Coronary artery (tissue), 2 donors: ENCODE measurements at regions not wholly inside any gene's neighbourhood (a gene's known extent, or its start where the extent isn't known, plus 50 kb on each side); places are given as distances from the start of the nearest gene placed in this dataset.

Experiments used
- DNase-seq: peaks from one replicate; pipeline ENCODE4 v3.0.0-alpha.2; 2017; ENCODE audit warnings: low spot score
- H3K27ac ChIP-seq, 2 donors: fragments of 200-600 bp; sonication (generic); one replicate each; pipeline ENCODE4 v1.5.1; 2016 to 2019
- H3K4me3 ChIP-seq: fragments of 200-600 bp; sonication (generic); 2 replicates; pipeline ENCODE4 v1.5.1; 2016; ENCODE audit warnings: mild to moderate bottlenecking, moderate library complexity
- TF ChIP-seq, protein P1 (sequence below): fragments of 200-600 bp; sonication (generic); IDR thresholded peaks from one replicate; pipeline ENCODE4 v1.5.1; 2019; ENCODE audit warnings: antibody characterized with exemption

DNA sequence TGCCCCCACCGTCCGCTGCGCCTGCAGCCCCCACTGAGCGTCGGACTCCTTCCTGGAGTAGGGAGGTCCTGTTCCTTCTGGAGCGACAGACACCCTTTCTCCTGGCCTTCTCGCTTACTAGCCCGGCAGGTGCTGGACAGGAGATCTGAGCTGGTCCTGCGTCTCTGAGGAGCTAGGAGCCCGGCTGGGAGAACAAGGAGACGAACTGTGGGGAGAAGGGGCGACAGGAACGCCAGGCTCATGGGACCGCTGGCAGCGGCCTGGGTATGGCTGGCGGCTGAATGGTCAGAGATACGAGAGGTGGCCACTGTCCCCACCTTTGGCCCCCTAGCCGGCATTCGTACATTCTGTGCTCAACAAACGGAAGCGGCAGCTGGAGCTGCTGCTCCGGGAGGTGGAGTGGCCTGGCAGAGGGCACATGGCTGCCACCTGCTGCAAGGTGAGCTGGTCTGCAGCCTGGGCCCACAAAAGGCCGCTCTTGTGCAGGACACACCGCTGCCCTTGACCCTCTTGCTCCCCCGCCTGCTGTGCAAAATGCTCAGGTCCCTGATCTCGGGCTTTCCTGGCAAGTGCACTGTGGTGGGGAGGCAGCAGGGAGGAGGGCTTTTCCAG lies 2066.7 kb downstream of the TP53TG3F start:
- no peak for DNase-seq
- Histone ChIP-seq H3K4me3 (no peak overlapping the region), H3K27ac (no peak overlapping the region)
- TF ChIP-seq, protein P1, sequence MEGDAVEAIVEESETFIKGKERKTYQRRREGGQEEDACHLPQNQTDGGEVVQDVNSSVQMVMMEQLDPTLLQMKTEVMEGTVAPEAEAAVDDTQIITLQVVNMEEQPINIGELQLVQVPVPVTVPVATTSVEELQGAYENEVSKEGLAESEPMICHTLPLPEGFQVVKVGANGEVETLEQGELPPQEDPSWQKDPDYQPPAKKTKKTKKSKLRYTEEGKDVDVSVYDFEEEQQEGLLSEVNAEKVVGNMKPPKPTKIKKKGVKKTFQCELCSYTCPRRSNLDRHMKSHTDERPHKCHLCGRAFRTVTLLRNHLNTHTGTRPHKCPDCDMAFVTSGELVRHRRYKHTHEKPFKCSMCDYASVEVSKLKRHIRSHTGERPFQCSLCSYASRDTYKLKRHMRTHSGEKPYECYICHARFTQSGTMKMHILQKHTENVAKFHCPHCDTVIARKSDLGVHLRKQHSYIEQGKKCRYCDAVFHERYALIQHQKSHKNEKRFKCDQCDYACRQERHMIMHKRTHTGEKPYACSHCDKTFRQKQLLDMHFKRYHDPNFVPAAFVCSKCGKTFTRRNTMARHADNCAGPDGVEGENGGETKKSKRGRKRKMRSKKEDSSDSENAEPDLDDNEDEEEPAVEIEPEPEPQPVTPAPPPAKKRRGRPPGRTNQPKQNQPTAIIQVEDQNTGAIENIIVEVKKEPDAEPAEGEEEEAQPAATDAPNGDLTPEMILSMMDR: no peak

DNA sequence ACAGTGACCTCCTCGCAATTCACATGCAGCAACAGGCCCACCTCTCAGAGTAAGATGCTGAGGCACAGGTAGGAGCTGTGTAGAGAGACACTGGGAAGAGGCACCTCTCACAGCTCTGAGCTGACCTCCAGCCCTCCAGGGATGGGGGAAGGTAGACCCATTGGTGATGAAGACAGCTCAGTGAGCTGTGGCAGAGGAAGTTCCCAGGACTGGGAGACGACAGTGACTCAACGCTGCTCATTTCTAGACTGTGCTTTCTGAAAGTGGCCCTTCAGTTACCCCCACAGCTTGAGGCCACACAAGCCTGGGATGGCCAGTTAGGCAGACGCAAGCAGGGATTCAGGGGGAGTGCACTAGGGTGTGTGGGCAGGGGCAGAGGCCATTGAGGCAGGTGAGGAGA lies 2073.2 kb downstream of the TP53TG3F start:
- TF ChIP-seq, protein P1: no peak
- no peak for DNase-seq
- Histone ChIP-seq H3K4me3 (no peak overlapping the region), H3K27ac (no peak overlapping the region)

DNA sequence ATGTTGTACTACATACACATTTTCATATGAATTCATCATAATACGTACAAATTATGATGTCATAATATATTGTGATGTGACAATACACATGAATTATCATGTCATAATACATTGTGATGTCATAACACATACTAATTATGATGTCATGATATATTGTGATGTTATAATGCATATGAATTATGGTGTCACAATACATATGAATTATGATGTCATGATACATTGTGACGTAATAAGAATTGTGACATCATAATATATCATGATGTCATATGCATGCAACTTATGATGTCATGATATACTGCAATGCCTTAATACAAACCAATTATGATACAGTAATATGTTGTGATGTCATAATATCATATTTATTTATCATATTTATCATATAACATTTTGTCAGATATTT lies 2074.3 kb downstream of the TP53TG3F start:
- TF ChIP-seq, protein P1: no peak
- Histone ChIP-seq H3K4me3 (no peak overlapping the region), H3K27ac (no peak overlapping the region)
- no peak for DNase-seq

- TF ChIP-seq, protein P1: no peak
These were observed 2084.1 kb downstream of the TP53TG3F start for GRCh38 chr16:35543486-35543885.

DNA sequence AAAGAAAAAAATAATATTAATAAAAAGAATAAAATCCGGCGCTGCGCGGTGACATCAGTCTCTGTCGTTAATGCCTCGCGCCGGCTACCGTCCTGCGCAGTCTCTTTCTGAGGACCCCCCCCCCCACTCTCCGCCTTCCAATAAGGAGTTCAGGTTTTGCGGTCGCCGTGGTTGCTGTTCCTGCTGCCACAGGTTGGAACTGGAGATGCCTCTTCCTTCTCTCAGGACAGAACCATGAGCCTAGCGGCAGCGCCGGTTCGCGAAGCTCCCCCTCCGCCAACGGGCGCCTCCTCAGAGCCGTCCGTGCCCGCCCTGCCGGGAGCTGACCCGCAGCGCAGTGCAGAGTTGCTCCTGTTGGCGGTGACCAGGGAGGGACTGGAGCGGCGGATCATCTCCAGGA lies 2093.4 kb downstream of the TP53TG3F start:
- H3K4me3 ChIP-seq: no peak overlapping the region
- DNase-seq: no peak
- H3K27ac ChIP-seq: no peak overlapping the region
- TF ChIP-seq, protein P1: no peak

More at GRCh38 chr16:35543486-35543885, 2084.1 kb downstream of the TP53TG3F start:
- no peak for DNase-seq
- Histone ChIP-seq H3K4me3 (no peak overlapping the region), H3K27ac (no peak overlapping the region)

GRCh38 chr16:35557731-35558130 lies 2098.3 kb downstream of the TP53TG3F start:
- Histone ChIP-seq H3K4me3 (no peak overlapping the region), H3K27ac (no peak overlapping the region)
- no peak for DNase-seq
- TF ChIP-seq, protein P1: no peak

GRCh38 chr16:35559911-35560636 lies 2100.7 kb downstream of the TP53TG3F start:
- no peak for DNase-seq
- no peak overlapping the region for H3K4me3 ChIP-seq
- TF ChIP-seq, protein P1: no peak
- no peak overlapping the region for H3K27ac ChIP-seq
